ENCODE measurements at regions not wholly inside any gene's neighbourhood (a gene's known extent, or its start where the extent isn't known, plus 50 kb on each side); places are given as distances from the start of the nearest gene placed in this dataset.

DNA sequence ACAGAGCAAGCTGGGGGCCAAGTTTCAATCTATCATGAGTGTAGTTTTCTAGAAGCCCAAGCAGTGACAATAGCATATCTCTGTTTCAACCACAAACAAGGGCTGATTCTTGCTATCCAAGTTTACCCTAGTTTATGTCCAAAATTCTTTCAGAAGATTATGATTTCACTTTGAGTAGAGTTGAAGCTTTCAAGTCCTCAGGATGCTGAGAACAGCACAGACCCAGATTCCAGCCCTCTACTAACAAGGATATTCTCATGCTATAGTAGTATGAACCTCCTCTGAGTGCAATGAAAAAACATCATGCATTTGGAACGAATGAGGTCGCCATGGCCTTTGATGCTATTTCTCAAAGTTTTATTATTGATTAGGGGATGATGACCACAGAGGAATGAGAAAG lies 344.1 kb upstream of the NPVF start:
- Histone ChIP-seq H3K27me3 (ENCODE audit: control insufficient read depth, insufficient read depth, low read length) (no peaks in the 10 kb centered on the region), H3K36me3 (ENCODE audit: control insufficient read depth, insufficient read depth, low read length) (no peaks in the 10 kb centered on the region), H3K4me3 (ENCODE audit: low read depth, low read length) (no peak overlapping the region)
- no peak for DNase-seq (ENCODE audit: low read depth)
- TF ChIP-seq, protein P1, sequence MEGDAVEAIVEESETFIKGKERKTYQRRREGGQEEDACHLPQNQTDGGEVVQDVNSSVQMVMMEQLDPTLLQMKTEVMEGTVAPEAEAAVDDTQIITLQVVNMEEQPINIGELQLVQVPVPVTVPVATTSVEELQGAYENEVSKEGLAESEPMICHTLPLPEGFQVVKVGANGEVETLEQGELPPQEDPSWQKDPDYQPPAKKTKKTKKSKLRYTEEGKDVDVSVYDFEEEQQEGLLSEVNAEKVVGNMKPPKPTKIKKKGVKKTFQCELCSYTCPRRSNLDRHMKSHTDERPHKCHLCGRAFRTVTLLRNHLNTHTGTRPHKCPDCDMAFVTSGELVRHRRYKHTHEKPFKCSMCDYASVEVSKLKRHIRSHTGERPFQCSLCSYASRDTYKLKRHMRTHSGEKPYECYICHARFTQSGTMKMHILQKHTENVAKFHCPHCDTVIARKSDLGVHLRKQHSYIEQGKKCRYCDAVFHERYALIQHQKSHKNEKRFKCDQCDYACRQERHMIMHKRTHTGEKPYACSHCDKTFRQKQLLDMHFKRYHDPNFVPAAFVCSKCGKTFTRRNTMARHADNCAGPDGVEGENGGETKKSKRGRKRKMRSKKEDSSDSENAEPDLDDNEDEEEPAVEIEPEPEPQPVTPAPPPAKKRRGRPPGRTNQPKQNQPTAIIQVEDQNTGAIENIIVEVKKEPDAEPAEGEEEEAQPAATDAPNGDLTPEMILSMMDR (IDR thresholded peaks at IDR 0.05; ENCODE audit: insufficient read depth, low read length, poor library complexity, severe bottlenecking): no peak

DNA sequence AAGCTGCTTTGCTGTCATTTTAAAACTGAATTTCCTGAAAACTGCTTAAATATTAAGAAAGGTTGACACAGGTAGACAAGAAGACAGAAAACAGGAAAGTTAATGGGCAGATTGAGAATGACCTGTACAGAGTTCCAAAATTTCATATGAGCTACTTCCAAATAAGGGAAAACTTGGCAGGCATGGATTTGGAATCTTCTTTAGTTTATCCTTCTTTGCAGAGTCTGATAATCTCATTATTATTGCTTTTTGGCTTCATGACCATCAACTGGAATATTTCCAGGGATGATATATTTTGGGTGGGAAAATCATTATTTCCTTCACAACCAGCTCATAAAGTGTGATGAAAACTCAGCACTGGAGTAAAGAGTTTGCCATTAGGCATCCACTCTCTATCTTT lies 346.5 kb upstream of the NPVF start:
- no peak for DNase-seq (ENCODE audit: low read depth)
- no peaks in the 10 kb centered on the region for H3K27me3 ChIP-seq (ENCODE audit: control insufficient read depth, insufficient read depth, low read length)
- no peak overlapping the region for H3K4me3 ChIP-seq (ENCODE audit: low read depth, low read length)
- TF ChIP-seq, protein P1 (IDR thresholded peaks at IDR 0.05; ENCODE audit: insufficient read depth, low read length, poor library complexity, severe bottlenecking): no peak
- H3K36me3 ChIP-seq (ENCODE audit: control insufficient read depth, insufficient read depth, low read length): no peaks in the 10 kb centered on the region

DNA sequence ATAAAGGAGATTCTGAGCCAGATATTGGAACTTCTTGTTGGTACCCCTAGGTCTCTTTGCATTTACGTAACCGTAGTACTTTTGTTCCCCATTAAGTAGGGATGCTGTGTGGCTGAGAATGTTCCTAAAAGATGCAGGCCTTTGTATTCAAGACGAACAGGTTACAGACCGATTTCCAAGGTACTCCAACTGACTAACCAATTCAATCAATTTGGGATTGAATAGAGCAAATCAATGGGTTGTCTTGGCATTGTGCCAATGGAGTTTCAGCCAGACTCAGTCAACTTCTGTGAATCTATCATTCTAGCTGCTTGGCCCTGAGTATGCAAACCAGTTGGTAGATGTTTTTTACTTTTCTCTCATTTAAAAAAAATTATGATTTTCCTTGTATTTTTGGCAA lies 347.3 kb upstream of the NPVF start:
- H3K27me3 ChIP-seq (ENCODE audit: control insufficient read depth, insufficient read depth, low read length): no peaks in the 10 kb centered on the region
- H3K4me3 ChIP-seq (ENCODE audit: low read depth, low read length): no peak overlapping the region
- no peak for DNase-seq (ENCODE audit: low read depth)
- no peaks in the 10 kb centered on the region for H3K36me3 ChIP-seq (ENCODE audit: control insufficient read depth, insufficient read depth, low read length)
- TF ChIP-seq, protein P1 (IDR thresholded peaks at IDR 0.05; ENCODE audit: insufficient read depth, low read length, poor library complexity, severe bottlenecking): no peak

DNA sequence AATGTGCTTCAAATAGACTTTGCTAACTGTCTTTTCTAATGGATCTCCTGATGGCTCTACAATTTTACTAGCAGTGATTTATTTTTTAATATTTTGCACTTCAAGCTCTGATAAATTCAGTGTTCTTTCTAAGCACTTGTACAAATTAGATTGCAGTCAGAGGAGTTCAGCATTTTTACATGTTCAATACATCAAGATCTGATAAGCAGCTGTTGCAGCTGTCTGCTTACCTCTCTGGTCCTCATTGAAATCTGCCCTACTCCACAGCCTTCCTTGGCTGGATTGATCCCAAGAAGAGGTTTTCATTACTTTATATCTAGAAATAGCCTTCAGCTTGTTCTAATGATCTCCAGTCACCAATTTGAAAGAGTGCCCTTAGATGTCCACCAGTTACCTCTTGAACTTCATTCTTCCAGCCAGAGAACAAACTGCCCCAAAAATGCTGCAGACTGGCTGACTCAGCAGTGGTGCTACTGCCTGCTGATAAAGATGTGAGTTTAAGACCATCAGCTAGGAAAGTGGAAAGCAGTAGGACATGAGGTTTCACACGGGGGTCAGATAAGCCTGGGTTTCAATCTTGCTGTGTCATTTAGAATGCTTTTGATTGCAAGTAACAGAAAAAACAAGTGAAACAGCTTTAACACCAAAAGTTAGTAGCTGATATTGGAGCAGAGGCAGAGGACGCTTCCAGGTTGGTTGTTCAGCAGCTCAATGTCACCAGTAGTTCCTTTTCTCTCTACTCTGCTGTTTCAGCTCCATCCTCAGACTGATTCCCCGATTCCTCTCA lies 350.9 kb upstream of the NPVF start:
- DNase-seq (ENCODE audit: low read depth): no peak
- H3K4me3 ChIP-seq (ENCODE audit: low read depth, low read length): no peak overlapping the region
- no peaks in the 10 kb centered on the region for H3K36me3 ChIP-seq (ENCODE audit: control insufficient read depth, insufficient read depth, low read length)
- TF ChIP-seq, protein P1 (IDR thresholded peaks at IDR 0.05; ENCODE audit: insufficient read depth, low read length, poor library complexity, severe bottlenecking): no peak
- H3K27me3 ChIP-seq (ENCODE audit: control insufficient read depth, insufficient read depth, low read length): no peaks in the 10 kb centered on the region

DNA sequence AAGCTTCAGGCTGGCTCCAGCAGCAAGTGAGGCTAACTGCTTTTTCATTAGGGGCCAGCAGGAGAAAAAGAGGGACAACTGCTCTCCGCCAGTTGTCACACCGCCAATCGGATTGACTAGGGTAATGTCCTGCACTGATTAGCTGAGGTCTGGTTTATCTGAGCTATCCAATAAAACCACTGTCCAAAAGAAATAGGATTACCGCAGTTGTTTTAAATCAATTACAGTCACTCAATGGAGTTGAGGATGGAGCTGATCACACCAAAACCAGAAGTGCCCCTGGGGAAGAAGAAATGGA lies 351.4 kb upstream of the NPVF start:
- no peak overlapping the region for H3K4me3 ChIP-seq (ENCODE audit: low read depth, low read length)
- H3K36me3 ChIP-seq (ENCODE audit: control insufficient read depth, insufficient read depth, low read length): no peaks in the 10 kb centered on the region
- TF ChIP-seq, protein P1 (IDR thresholded peaks at IDR 0.05; ENCODE audit: insufficient read depth, low read length, poor library complexity, severe bottlenecking): no peak
- H3K27me3 ChIP-seq (ENCODE audit: control insufficient read depth, insufficient read depth, low read length): no peaks in the 10 kb centered on the region
- DNase-seq (ENCODE audit: low read depth): no peak

DNA sequence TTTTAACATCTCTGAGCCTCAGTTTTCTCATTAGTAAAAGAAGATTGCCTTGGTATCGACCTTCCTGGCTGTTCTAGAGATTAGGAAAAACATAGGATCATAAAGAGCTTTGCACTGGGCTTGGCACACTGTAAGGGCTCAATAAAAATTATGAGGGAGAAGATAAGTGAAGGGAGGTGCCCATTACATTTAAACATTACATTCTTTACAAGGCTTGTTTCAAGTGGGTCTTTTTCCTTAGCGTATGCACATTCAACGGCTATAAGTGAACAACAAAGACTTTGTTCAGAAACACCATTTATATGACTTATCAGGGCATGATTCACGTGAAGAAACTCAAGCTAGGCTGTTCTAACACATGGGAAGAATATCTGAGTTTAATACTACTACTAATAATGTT lies 351.9 kb upstream of the NPVF start:
- no peaks in the 10 kb centered on the region for H3K27me3 ChIP-seq (ENCODE audit: control insufficient read depth, insufficient read depth, low read length)
- H3K4me3 ChIP-seq (ENCODE audit: low read depth, low read length): no peak overlapping the region

More for the DNA sequence above, 351.9 kb upstream of the NPVF start:
- H3K36me3 ChIP-seq (ENCODE audit: control insufficient read depth, insufficient read depth, low read length): no peaks in the 10 kb centered on the region
- DNase-seq (ENCODE audit: low read depth): no peak
- TF ChIP-seq, protein P1 (IDR thresholded peaks at IDR 0.05; ENCODE audit: insufficient read depth, low read length, poor library complexity, severe bottlenecking): no peak
